Calu3 (cell line): ENCODE measurements at regions not wholly inside any gene's neighbourhood (a gene's known extent, or its start where the extent isn't known, plus 50 kb on each side); places are given as distances from the start of the nearest gene placed in this dataset.

ENCODE experiments used
- BruUV-seq: library from RNA; stranded (reverse); fragments of 400-500 nt; replicated peaks from 2 replicates; lab custom pipeline; 2021; lab: Mats Ljungman, UMichigan
- CTCF ChIA-PET: fragments of 300-600 bp; sonication (Branson Sonifier 250); formaldehyde crosslinking; loops from one replicate; lab custom pipeline; 2022; ENCODE audit warnings: antibody characterized with exemption; lab: Charles Lee
- DNase-seq: peaks from one replicate; pipeline ENCODE4 v3.0.0; 2022
- H3K27ac Mint-ChIP-seq: one replicate; pipeline ENCODE4 v1.8.0; 2022; ENCODE audit warnings: mixed read lengths; ENCODE audit not compliant: unreplicated experiment
- H3K27me3 Mint-ChIP-seq: one replicate; pipeline ENCODE4 v1.8.0; 2022; ENCODE audit warnings: mixed read lengths; ENCODE audit not compliant: unreplicated experiment
- H3K36me3 Mint-ChIP-seq: one replicate; pipeline ENCODE4 v1.8.0; 2022; ENCODE audit warnings: mild to moderate bottlenecking, moderate library complexity, mixed read lengths; ENCODE audit not compliant: insufficient read depth, unreplicated experiment
- H3K4me1 Mint-ChIP-seq: one replicate; pipeline ENCODE4 v1.8.0; 2022; ENCODE audit warnings: mild to moderate bottlenecking, low read depth, mixed read lengths; ENCODE audit not compliant: unreplicated experiment
- H3K4me3 Mint-ChIP-seq: one replicate; pipeline ENCODE4 v1.8.0; 2022; ENCODE audit warnings: mild to moderate bottlenecking, low read depth, moderate library complexity, mixed read lengths; ENCODE audit not compliant: unreplicated experiment
- H3K9me3 Mint-ChIP-seq: one replicate; pipeline ENCODE4 v1.8.0; 2022; ENCODE audit warnings: low read depth, mixed read lengths; ENCODE audit not compliant: unreplicated experiment
- intact Hi-C: fragments of 100-400 bp; cut with micrococcal nuclease; formaldehyde crosslinking; loops from one replicate; pipeline ENCODE4 v1.10.0; 2022; ENCODE audit not compliant: unreplicated experiment
- TF ChIP-seq, protein P1 (sequence below): fragments of 200-600 bp; IDR thresholded peaks from one replicate; pipeline ENCODE4 v1.8.0; 2022; ENCODE audit warnings: antibody characterized with exemption; ENCODE audit not compliant: unreplicated experiment

DNA sequence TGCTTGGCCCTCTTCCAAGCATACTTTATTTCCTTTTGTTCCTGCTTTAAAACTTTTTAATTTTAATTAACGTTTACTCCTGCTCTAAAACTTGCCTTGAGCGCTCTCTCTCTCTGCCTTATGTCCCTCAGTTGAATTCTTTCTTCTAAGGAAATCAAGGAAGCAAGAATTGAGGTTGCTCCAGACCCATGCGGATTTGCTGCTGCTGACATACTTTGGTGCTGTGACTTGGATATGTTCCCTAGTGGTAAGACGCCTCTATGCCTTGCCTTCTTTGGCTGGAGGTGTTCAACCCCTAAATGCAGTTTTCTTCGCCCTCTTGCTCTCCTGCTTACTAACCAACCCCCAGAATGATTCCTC lies 148.1 kb downstream of the ADSS2 start:
- intact Hi-C loops: loop anchor here (2.0 to 5.0 kb wide), 4 partner anchors 19 to 144 kb away; a partner anchor contains a TSS
- DNase-seq: no peak
- CTCF ChIA-PET: interaction anchor here (0.9 to 1.9 kb wide), 3 partner anchors 14 to 111 kb away, joined by 3 to 5 read pairs (median 4); no protein-coding TSS in a partner anchor
- BruUV-seq: no TSS peak
- TF ChIP-seq, protein P1, sequence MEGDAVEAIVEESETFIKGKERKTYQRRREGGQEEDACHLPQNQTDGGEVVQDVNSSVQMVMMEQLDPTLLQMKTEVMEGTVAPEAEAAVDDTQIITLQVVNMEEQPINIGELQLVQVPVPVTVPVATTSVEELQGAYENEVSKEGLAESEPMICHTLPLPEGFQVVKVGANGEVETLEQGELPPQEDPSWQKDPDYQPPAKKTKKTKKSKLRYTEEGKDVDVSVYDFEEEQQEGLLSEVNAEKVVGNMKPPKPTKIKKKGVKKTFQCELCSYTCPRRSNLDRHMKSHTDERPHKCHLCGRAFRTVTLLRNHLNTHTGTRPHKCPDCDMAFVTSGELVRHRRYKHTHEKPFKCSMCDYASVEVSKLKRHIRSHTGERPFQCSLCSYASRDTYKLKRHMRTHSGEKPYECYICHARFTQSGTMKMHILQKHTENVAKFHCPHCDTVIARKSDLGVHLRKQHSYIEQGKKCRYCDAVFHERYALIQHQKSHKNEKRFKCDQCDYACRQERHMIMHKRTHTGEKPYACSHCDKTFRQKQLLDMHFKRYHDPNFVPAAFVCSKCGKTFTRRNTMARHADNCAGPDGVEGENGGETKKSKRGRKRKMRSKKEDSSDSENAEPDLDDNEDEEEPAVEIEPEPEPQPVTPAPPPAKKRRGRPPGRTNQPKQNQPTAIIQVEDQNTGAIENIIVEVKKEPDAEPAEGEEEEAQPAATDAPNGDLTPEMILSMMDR: no peak
- peaks cover 5% of the 10 kb centered on the region for H3K9me3 Mint-ChIP-seq
- no peaks in the 10 kb centered on the region for H3K27me3 Mint-ChIP-seq
- H3K36me3 Mint-ChIP-seq: peaks cover 13% of the 10 kb centered on the region
- H3K4me1 Mint-ChIP-seq: peaks cover 49% of the 10 kb centered on the region
- H3K4me3 Mint-ChIP-seq: peak overlapping the region; percentile 56
- peak overlapping the region; percentile 92 for H3K27ac Mint-ChIP-seq

DNA sequence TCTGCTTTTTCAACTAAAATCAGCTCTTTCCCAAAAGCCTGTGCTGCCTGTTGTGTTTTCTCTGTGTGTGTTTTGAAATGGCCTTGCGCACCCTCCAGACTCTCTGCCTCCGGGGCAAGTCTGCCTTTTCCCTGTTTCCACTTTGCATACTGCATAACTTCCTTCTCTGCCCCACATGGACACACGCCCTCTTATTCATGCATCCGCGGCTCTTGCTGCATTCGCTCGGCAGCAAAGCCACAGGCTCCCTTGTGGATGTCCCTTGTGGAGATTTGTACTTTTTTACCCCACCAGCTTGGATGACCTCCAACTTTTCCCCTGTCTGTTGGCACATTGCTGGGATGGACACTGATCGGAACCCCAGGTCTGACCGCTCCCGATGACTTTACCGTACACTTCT lies 147.6 kb downstream of the ADSS2 start:
- TF ChIP-seq, protein P1: no peak
- DNase-seq: peak; percentile 75
- CTCF ChIA-PET: interaction anchor here (0.6 to 1.9 kb wide), 3 partner anchors 19 to 110 kb away, joined by 3 to 5 read pairs (median 4); no protein-coding TSS in a partner anchor
- intact Hi-C loops: loop anchor here (5.0 kb wide), 2 partner anchors 93 to 143 kb away; no protein-coding TSS in a partner anchor
- Mint-ChIP-seq H3K27me3 (no peaks in the 10 kb centered on the region), H3K27ac (peak overlapping the region; percentile 92), H3K4me1 (peaks cover 46% of the 10 kb centered on the region), H3K36me3 (peaks cover 13% of the 10 kb centered on the region), H3K4me3 (peak overlapping the region; percentile 56), H3K9me3 (peaks cover 5% of the 10 kb centered on the region)
- no TSS peak for BruUV-seq

DNA sequence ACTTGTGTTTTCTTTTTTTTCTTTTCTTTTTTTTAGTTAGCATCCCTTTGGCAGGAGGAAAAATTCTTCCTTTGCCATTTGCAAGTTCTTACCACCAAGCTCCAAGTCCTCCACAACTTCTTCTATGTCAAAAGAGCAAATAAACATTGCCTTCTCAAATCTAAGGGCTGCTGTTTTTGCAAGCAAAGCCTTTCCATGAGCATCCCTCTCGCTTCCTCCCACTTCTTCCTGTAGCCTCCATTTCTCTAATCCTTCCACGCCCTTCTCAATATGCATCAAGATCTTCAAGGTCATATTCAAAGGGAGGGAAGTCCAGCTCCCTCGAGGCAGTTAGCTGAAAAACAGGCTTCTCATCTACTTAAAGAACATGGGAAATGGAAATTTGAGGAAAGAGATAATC lies 147.1 kb downstream of the ADSS2 start:
- no peak for DNase-seq
- H3K27me3 Mint-ChIP-seq: no peaks in the 10 kb centered on the region
- H3K4me1 Mint-ChIP-seq: peaks cover 41% of the 10 kb centered on the region
- H3K4me3 Mint-ChIP-seq: peak overlapping the region; percentile 56
- intact Hi-C loops: loop anchor here (5.0 kb wide), 2 partner anchors 93 to 143 kb away; no protein-coding TSS in a partner anchor
- TF ChIP-seq, protein P1: no peak
- CTCF ChIA-PET: interaction anchor here (0.6 to 1.9 kb wide), 3 partner anchors 18 to 110 kb away, joined by 3 to 5 read pairs (median 4); no protein-coding TSS in a partner anchor
- peaks cover 5% of the 10 kb centered on the region for H3K9me3 Mint-ChIP-seq
- peak overlapping the region; percentile 92 for H3K27ac Mint-ChIP-seq
- peaks cover 13% of the 10 kb centered on the region for H3K36me3 Mint-ChIP-seq
- BruUV-seq: TSS peak; percentile 40

DNA sequence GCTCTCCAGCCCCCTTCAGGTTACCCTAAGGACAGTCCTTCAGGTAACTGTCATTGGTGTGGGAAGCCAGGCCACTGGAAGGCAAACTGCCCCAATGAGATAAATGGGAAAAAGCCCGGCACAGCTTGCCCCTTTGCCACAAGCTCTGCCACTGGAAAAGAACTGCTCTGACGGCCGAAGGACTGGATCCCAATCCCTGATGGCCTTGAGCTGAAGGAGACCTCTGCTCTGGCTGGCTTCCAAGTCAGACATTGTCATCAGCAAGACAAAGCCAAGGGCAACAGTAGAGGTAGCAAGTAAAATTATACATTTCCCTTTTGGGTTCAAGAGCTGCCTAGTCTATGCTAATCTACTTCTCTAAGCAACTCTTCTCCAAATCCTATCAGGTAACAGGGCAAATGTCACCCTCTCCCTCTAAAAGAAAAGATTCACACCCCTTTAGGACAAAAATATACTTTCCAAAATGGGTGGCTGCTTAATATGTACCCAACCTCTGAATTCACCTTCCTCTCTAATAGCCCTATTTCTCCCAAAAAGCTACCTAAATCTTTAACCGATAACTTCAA lies 145.8 kb downstream of the ADSS2 start:
- BruUV-seq: no TSS peak
- Mint-ChIP-seq H3K27ac (no peak overlapping the region), H3K9me3 (peaks cover 5% of the 10 kb centered on the region), H3K36me3 (peaks cover 13% of the 10 kb centered on the region), H3K4me1 (peaks cover 39% of the 10 kb centered on the region), H3K4me3 (no peak overlapping the region), H3K27me3 (no peaks in the 10 kb centered on the region)
- CTCF ChIA-PET: no interaction called here
- TF ChIP-seq, protein P1: no peak
- intact Hi-C loops: no loop called here
- DNase-seq: no peak
